ENCODE measurements at regions not wholly inside any gene's neighbourhood (a gene's known extent, or its start where the extent isn't known, plus 50 kb on each side); places are given as distances from the start of the nearest gene placed in this dataset.

DNA sequence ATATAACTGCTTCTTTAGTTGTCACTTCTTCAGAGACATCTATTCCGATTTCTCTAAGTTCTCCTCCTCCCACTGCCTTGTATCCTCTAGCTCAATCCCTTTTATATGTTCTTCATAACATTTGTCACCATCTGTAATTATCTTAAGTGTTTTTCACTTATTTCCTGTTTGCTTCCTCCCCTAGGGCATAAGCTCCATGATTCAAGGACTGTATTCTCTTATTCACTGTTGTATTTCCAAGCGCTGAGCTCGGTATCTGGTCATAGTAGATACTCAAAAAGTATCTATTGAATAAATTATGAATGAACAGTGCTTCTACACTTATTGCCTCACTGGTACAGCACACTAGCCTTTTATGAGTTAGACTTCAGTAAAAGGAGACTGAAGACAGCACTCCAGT is 109.0 kb upstream of the TMPO start:
- TF ChIP-seq, protein P1, sequence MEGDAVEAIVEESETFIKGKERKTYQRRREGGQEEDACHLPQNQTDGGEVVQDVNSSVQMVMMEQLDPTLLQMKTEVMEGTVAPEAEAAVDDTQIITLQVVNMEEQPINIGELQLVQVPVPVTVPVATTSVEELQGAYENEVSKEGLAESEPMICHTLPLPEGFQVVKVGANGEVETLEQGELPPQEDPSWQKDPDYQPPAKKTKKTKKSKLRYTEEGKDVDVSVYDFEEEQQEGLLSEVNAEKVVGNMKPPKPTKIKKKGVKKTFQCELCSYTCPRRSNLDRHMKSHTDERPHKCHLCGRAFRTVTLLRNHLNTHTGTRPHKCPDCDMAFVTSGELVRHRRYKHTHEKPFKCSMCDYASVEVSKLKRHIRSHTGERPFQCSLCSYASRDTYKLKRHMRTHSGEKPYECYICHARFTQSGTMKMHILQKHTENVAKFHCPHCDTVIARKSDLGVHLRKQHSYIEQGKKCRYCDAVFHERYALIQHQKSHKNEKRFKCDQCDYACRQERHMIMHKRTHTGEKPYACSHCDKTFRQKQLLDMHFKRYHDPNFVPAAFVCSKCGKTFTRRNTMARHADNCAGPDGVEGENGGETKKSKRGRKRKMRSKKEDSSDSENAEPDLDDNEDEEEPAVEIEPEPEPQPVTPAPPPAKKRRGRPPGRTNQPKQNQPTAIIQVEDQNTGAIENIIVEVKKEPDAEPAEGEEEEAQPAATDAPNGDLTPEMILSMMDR (IDR thresholded peaks at IDR 0.05), result no peak
- no peak for TF ChIP-seq EZH2 (IDR thresholded peaks at IDR 0.05; ENCODE audit: borderline replicate concordance, insufficient read depth, low read depth, low read length, poor library complexity, severe bottlenecking)
